GM12878 (cell line): ENCODE measurements at regions not wholly inside any gene's neighbourhood (a gene's known extent, or its start where the extent isn't known, plus 50 kb on each side); places are given as distances from the start of the nearest gene placed in this dataset.

Experiments used
- BCL11A ChIP-seq: IDR thresholded peaks from 2 replicates; pipeline ENCODE4 v1.6.1; 2011; ENCODE audit warnings: low read depth, low read length
- BCLAF1 ChIP-seq: fragments of 450-650 bp; IDR thresholded peaks from 2 replicates; pipeline ENCODE4 v1.6.1; 2017; ENCODE audit warnings: antibody characterized with exemption, mild to moderate bottlenecking, moderate library complexity
- ELK1 ChIP-seq: IDR thresholded peaks from 2 replicates; pipeline ENCODE4 v1.6.1; 2012; ENCODE audit warnings: low read depth, low read length, improper control_type of control experiment
- EP300 ChIP-seq, 2 experiments: fragments of 150-350 bp in 1 of 2; IDR thresholded peaks; 2 replicates each; pipeline ENCODE4 v1.6.1; 2011 to 2012; ENCODE audit warnings: low read depth in 2 of 2, low read length in 2 of 2, borderline replicate concordance in 1 of 2, improper control_type of control experiment in 1 of 2, inconsistent platforms in 1 of 2; ENCODE audit not compliant: control insufficient read depth in 1 of 2
- FOXM1 ChIP-seq: IDR thresholded peaks from 2 replicates; pipeline ENCODE4 v1.6.1; 2012; ENCODE audit warnings: low read depth, mild to moderate bottlenecking, inconsistent platforms, low read length, moderate library complexity
- HDAC2 ChIP-seq: fragments of 200-600 bp; sonication (generic); IDR thresholded peaks from 2 replicates; pipeline ENCODE4 v1.6.1; 2017
- JUND ChIP-seq: IDR thresholded peaks from 2 replicates; pipeline ENCODE4 v1.6.1; 2012; ENCODE audit warnings: low read depth, mild to moderate bottlenecking, low read length, improper control_type of control experiment, moderate library complexity
- KAT2A ChIP-seq: conservative IDR thresholded peaks from 2 replicates; pipeline ENCODE4 v1.6.1; 2011; ENCODE audit warnings: low read depth, low read length; ENCODE audit not compliant: control insufficient read depth
- NFYB ChIP-seq: IDR thresholded peaks from 2 replicates; pipeline ENCODE4 v1.6.1; 2011; ENCODE audit warnings: low read depth, mild to moderate bottlenecking, low read length, improper control_type of control experiment, moderate library complexity; ENCODE audit not compliant: insufficient read depth
- RBBP5 ChIP-seq: fragments of 200-600 bp; sonication (generic); conservative IDR thresholded peaks from 2 replicates; pipeline ENCODE4 v1.6.1; 2016
- RFX5 ChIP-seq: IDR thresholded peaks from 2 replicates; pipeline ENCODE4 v1.6.1; 2011; ENCODE audit warnings: low read depth, low read length, improper control_type of control experiment
- YY1 ChIP-seq: IDR thresholded peaks from 2 replicates; pipeline ENCODE4 v1.6.1; 2011; ENCODE audit warnings: low read depth, mild to moderate bottlenecking, low read length
- TF ChIP-seq, protein P1 (sequence below), 3 experiments: IDR thresholded peaks in 2 of 3; conservative IDR thresholded peaks in 1 of 3; 2 replicates each; pipeline ENCODE4 v1.5.1; 2011; ENCODE audit warnings: low read depth in 3 of 3, low read length in 3 of 3, mild to moderate bottlenecking in 3 of 3, control low read depth in 2 of 3, moderate library complexity in 2 of 3, inconsistent platforms in 1 of 3, mixed read lengths in 1 of 3; ENCODE audit not compliant: control insufficient read depth in 2 of 3, insufficient read depth in 1 of 3; ENCODE audit errors: extremely low read depth in 1 of 3

- TF ChIP-seq ELK1 = no peak
- TF ChIP-seq RBBP5 = no peak
- TF ChIP-seq KAT2A = no peak
- no peak for TF ChIP-seq RFX5
- TF ChIP-seq FOXM1 = no peak
- TF ChIP-seq YY1 = no peak
- TF ChIP-seq, protein P1, sequence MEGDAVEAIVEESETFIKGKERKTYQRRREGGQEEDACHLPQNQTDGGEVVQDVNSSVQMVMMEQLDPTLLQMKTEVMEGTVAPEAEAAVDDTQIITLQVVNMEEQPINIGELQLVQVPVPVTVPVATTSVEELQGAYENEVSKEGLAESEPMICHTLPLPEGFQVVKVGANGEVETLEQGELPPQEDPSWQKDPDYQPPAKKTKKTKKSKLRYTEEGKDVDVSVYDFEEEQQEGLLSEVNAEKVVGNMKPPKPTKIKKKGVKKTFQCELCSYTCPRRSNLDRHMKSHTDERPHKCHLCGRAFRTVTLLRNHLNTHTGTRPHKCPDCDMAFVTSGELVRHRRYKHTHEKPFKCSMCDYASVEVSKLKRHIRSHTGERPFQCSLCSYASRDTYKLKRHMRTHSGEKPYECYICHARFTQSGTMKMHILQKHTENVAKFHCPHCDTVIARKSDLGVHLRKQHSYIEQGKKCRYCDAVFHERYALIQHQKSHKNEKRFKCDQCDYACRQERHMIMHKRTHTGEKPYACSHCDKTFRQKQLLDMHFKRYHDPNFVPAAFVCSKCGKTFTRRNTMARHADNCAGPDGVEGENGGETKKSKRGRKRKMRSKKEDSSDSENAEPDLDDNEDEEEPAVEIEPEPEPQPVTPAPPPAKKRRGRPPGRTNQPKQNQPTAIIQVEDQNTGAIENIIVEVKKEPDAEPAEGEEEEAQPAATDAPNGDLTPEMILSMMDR (IDR thresholded peaks at IDR 0.05 in 2 of 3, conservative IDR thresholded peaks at IDR 0.05 in 1 of 3; ENCODE audit: control insufficient read depth in 2 of 3, extremely low read depth in 1 of 3, insufficient read depth in 1 of 3, low read depth in 3 of 3, low read length in 3 of 3) = no peak
- TF ChIP-seq EP300 (IDR thresholded peaks at IDR 0.05; ENCODE audit: borderline replicate concordance in 1 of 2, control insufficient read depth in 1 of 2, low read depth in 2 of 2, low read length in 2 of 2) = no peak
- TF ChIP-seq NFYB = no peak
- no peak for TF ChIP-seq HDAC2
- TF ChIP-seq JUND = no peak
- no peak for TF ChIP-seq BCL11A
- no peak for TF ChIP-seq BCLAF1
Observed at GRCh38 chr9:16157216-16157615, 604.4 kb downstream of the CCDC171 start.
